GM23338 (cell line): ENCODE measurements at regions not wholly inside any gene's neighbourhood (a gene's known extent, or its start where the extent isn't known, plus 50 kb on each side); places are given as distances from the start of the nearest gene placed in this dataset.

Experiments used
- ATAC-seq: fragments of 200-7000 bp; cut with Tn5 transposase; 3 replicates; pipeline ENCODE4 v1.9.1; 2020
- DNase-seq: peaks from one replicate; pipeline ENCODE4 v3.0.0-alpha.2; 2015; ENCODE audit warnings: low spot score
- H2AFZ ChIP-seq: fragments of 200-600 bp; sonication (generic); 2 replicates; pipeline ENCODE4 v1.8.0; 2016; ENCODE audit warnings: antibody characterized with exemption, mild to moderate bottlenecking, moderate library complexity
- H3F3A ChIP-seq: fragments of 200-600 bp; sonication (generic); replicated peaks from 2 replicates; pipeline ENCODE4 v1.8.0; 2017; ENCODE audit warnings: antibody characterized with exemption, mixed run types, low read depth
- H3K27ac ChIP-seq: fragments of 200-600 bp; sonication (generic); 2 replicates; pipeline ENCODE4 v1.6.1; 2016; ENCODE audit warnings: low read depth
- H3K27me3 ChIP-seq: fragments of 200-600 bp; sonication (generic); 2 replicates; pipeline ENCODE4 v1.8.0; 2016; ENCODE audit warnings: mild to moderate bottlenecking, mixed run types, moderate library complexity; ENCODE audit not compliant: insufficient read depth
- H3K36me3 ChIP-seq: fragments of 200-600 bp; sonication (generic); 2 replicates; pipeline ENCODE4 v1.8.0; 2016; ENCODE audit warnings: mild to moderate bottlenecking; ENCODE audit not compliant: insufficient read depth
- H3K4me1 ChIP-seq: fragments of 200-600 bp; sonication (generic); 2 replicates; pipeline ENCODE4 v1.8.0; 2016; ENCODE audit warnings: mild to moderate bottlenecking, moderate library complexity; ENCODE audit not compliant: insufficient read depth
- H3K4me2 ChIP-seq: fragments of 200-600 bp; sonication (generic); 2 replicates; pipeline ENCODE4 v1.7.1; 2017; ENCODE audit warnings: mixed run types
- H3K4me3 ChIP-seq: fragments of 200-600 bp; sonication (generic); 2 replicates; pipeline ENCODE4 v1.6.1; 2016; ENCODE audit warnings: mixed run types
- H3K79me2 ChIP-seq: fragments of 200-600 bp; sonication (generic); replicated peaks from 2 replicates; pipeline ENCODE4 v1.8.0; 2017; ENCODE audit warnings: mild to moderate bottlenecking; ENCODE audit not compliant: insufficient read depth
- H3K9me2 ChIP-seq: fragments of 200-600 bp; sonication (generic); 2 replicates; pipeline ENCODE4 v1.8.0; 2017; ENCODE audit not compliant: insufficient read depth
- H4K20me1 ChIP-seq: fragments of 200-600 bp; sonication (generic); replicated peaks from 2 replicates; pipeline ENCODE4 v1.8.0; 2017; ENCODE audit warnings: mild to moderate bottlenecking; ENCODE audit not compliant: insufficient read depth
- H3K27ac Mint-ChIP-seq: 2 replicates; pipeline ENCODE4 v1.8.0; 2020; ENCODE audit warnings: inconsistent platforms, mild to moderate bottlenecking, moderate library complexity, mixed read lengths
- H3K27me3 Mint-ChIP-seq: 3 replicates; pipeline ENCODE4 v1.8.0; 2022; ENCODE audit warnings: low read depth, mild to moderate bottlenecking, moderate library complexity, mixed read lengths, inconsistent platforms; ENCODE audit not compliant: insufficient read depth, poor library complexity
- H3K36me3 Mint-ChIP-seq: 3 replicates; pipeline ENCODE4 v1.8.0; 2021; ENCODE audit warnings: low read depth, mild to moderate bottlenecking, inconsistent platforms, moderate library complexity, mixed read lengths
- H3K4me1 Mint-ChIP-seq: 3 replicates; pipeline ENCODE4 v1.8.0; 2020; ENCODE audit warnings: mild to moderate bottlenecking, inconsistent platforms, mixed read lengths
- H3K4me3 Mint-ChIP-seq: 3 replicates; pipeline ENCODE4 v1.8.0; 2021; ENCODE audit warnings: moderate library complexity, mild to moderate bottlenecking, inconsistent platforms, mixed read lengths
- H3K9me3 Mint-ChIP-seq: 3 replicates; pipeline ENCODE4 v1.8.0; 2020; ENCODE audit warnings: moderate library complexity, mild to moderate bottlenecking, inconsistent platforms, mixed read lengths
- CREB1 ChIP-seq: fragments of 250-450 bp; sonication (Bioruptor Pico); IDR thresholded peaks from 2 replicates; pipeline ENCODE4 v1.5.0; 2020; ENCODE audit warnings: low read depth, mild to moderate bottlenecking, moderate library complexity
- CTCF ChIP-seq, 2 experiments: fragments of 200-600 bp in 1 of 2; sonication (generic) in 1 of 2; conservative IDR thresholded peaks; 2 replicates each; pipeline versions ENCODE4 v1.5.1 to v1.6.1; 2016 to 2017; ENCODE audit warnings: antibody characterized with exemption in 2 of 2, low read depth in 2 of 2, mild to moderate bottlenecking in 2 of 2, moderate library complexity in 1 of 2
- ETS1 ChIP-seq: IDR thresholded peaks from 2 replicates; pipeline ENCODE4 v1.6.1; 2016; ENCODE audit warnings: antibody characterized with exemption
- EZH2 ChIP-seq: fragments of 200-600 bp; sonication (generic); IDR thresholded peaks from one replicate; pipeline ENCODE4 v1.8.0; 2017; ENCODE audit warnings: antibody characterized with exemption, mild to moderate bottlenecking, low read depth; ENCODE audit not compliant: unreplicated experiment
- EZH2phosphoT487 ChIP-seq: fragments of 200-600 bp; sonication (generic); IDR thresholded peaks from one replicate; pipeline ENCODE4 v1.8.1; 2018; ENCODE audit warnings: antibody characterized with exemption; ENCODE audit not compliant: unreplicated experiment
- JUNB ChIP-seq: IDR thresholded peaks from one replicate; pipeline ENCODE4 v1.6.1; 2016; ENCODE audit warnings: antibody characterized with exemption; ENCODE audit not compliant: unreplicated experiment
- NANOG ChIP-seq: IDR thresholded peaks from 2 replicates; pipeline ENCODE4 v1.6.1; 2016; ENCODE audit warnings: antibody characterized with exemption, borderline replicate concordance
- STAT1 ChIP-seq: IDR thresholded peaks from one replicate; pipeline ENCODE4 v1.6.1; 2016; ENCODE audit warnings: antibody characterized with exemption; ENCODE audit not compliant: unreplicated experiment
- ZNF114 ChIP-seq: fragments of 250-450 bp; sonication (Bioruptor Pico); IDR thresholded peaks from 2 replicates; pipeline ENCODE4 v1.5.0; 2020; ENCODE audit warnings: mild to moderate bottlenecking, moderate library complexity
- ZNF331 ChIP-seq: fragments of 250-450 bp; sonication (Bioruptor Pico); IDR thresholded peaks from 2 replicates; pipeline ENCODE4 v1.5.0; 2020; ENCODE audit warnings: low read depth, mild to moderate bottlenecking, moderate library complexity
- ZNF462 ChIP-seq: fragments of 250-450 bp; sonication (Bioruptor Pico); IDR thresholded peaks from 2 replicates; pipeline ENCODE4 v1.5.0; 2020; ENCODE audit warnings: mild to moderate bottlenecking, moderate library complexity

DNA sequence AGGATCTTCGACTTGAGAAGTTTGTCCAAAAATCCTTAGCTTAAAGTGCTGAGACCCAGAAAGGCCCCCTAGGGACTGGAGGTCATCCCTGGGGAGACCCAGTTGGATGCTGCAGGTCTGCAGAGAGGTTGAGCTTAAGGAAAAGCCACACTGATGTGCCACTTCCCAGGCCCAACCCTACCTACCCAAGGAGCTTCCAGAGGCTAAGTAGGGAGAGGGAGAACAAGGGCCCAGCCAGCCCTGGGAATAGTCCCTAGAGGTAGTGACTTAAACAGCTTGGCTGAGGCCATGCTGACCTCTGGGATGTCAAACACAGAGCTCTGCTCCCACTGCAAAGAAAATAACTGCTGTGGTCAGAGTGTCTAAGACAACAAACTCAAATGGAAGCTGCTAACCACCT is 693.7 kb downstream of the MATN1 start:
- no peaks in the 10 kb centered on the region for H3K4me1 Mint-ChIP-seq
- TF ChIP-seq ZNF331 (CRISPR knock-in tag) (no peak), JUNB (no peak), NANOG (no peak), ZNF114 (no peak), ETS1 (no peak)
- H3K27me3 ChIP-seq = no peaks in the 10 kb centered on the region
- peaks cover 16% of the 10 kb centered on the region for H3K9me3 Mint-ChIP-seq
- no peaks in the 10 kb centered on the region; the same call in 1 of the 2 replicates for H3K36me3 ChIP-seq
- H3K9me2 ChIP-seq = 0 out of 2 replicates have a peak, but pooled peaks cover 3% of the 10 kb centered on the region
- no peak overlapping the region for H3K27ac ChIP-seq
- H2AFZ ChIP-seq = no peak overlapping the region
- H3K79me2 ChIP-seq = no peaks in the 10 kb centered on the region
- no peaks in the 10 kb centered on the region for H3K4me1 ChIP-seq
- H3K4me2 ChIP-seq = no peak overlapping the region
- no peak overlapping the region for H3K4me3 ChIP-seq
- H3K4me3 Mint-ChIP-seq = no peak overlapping the region
- DNase-seq (no peak), ATAC-seq (no peak)
- H4K20me1 ChIP-seq = no peaks in the 10 kb centered on the region
- no peaks in the 10 kb centered on the region for H3K27me3 Mint-ChIP-seq
- H3F3A ChIP-seq = no peaks in the 10 kb centered on the region
- peaks cover 6% of the 10 kb centered on the region; the same call in 2 of the 3 replicates for H3K36me3 Mint-ChIP-seq
- no peak overlapping the region for H3K27ac Mint-ChIP-seq

DNA sequence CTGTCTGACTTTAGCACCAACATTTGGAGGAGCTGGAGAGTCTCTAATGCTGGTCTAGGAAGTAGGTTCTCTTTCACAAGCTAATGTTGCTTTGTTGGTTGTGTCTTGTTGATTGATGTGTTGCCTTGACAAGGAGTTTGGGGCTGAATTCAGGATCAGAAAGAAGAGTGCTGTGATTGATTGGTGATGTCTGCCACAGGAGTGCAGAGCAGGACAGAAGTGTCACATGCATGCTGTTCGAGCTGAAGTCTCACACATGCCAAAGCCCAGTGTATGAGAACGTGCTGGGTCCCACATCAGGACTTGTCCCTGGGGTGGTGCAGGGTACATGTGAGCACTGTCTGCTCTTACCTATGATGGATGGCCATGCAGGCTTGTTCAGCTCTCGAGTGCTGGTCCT is 694.4 kb downstream of the MATN1 start:
- no peak overlapping the region for H3K4me3 ChIP-seq
- no peaks in the 10 kb centered on the region for H4K20me1 ChIP-seq
- Mint-ChIP-seq H3K27me3 (no peaks in the 10 kb centered on the region), H3K27ac (no peak overlapping the region), H3K4me3 (no peak overlapping the region), H3K36me3 (peaks cover 6% of the 10 kb centered on the region; the same call in 2 of the 3 replicates), H3K4me1 (no peaks in the 10 kb centered on the region), H3K9me3 (peaks cover 16% of the 10 kb centered on the region)
- H3F3A ChIP-seq = no peaks in the 10 kb centered on the region
- no peak overlapping the region for H2AFZ ChIP-seq
- ATAC-seq = no peak
- DNase-seq = no peak
- no peak overlapping the region for H3K4me2 ChIP-seq
- no peaks in the 10 kb centered on the region for H3K27me3 ChIP-seq
- H3K4me1 ChIP-seq = no peaks in the 10 kb centered on the region
- H3K36me3 ChIP-seq = no peaks in the 10 kb centered on the region; the same call in 1 of the 2 replicates
- H3K79me2 ChIP-seq = no peaks in the 10 kb centered on the region
- H3K9me2 ChIP-seq = 0 out of 2 replicates have a peak, but pooled peaks cover 3% of the 10 kb centered on the region
- no peak overlapping the region for H3K27ac ChIP-seq
- TF ChIP-seq EZH2 (no peak), ZNF331 (CRISPR knock-in tag) (no peak), EZH2phosphoT487 (no peak), NANOG (no peak), STAT1 (no peak), JUNB (no peak), CREB1 (CRISPR knock-in tag) (no peak), ZNF462 (CRISPR knock-in tag) (no peak), CTCF (conservative IDR thresholded peaks at IDR 0.05; ENCODE audit: low read depth in 2 of 2) (no peak)
